Activated CD8-positive, alpha-beta T cell treated with anti-CD3 and anti-CD28 coated beads for 36 hours (primary cell): ENCODE measurements at regions not wholly inside any gene's neighbourhood (a gene's known extent, or its start where the extent isn't known, plus 50 kb on each side); places are given as distances from the start of the nearest gene placed in this dataset.

Source experiments
- ATAC-seq: fragments of 200-7000 bp; cut with Tn5 transposase; one replicate; pipeline ENCODE4 v1.10.0; 2021; ENCODE audit warnings: mild to moderate bottlenecking, moderate library complexity
- CTCF ChIA-PET: fragments of 350-600 bp; sonication (Branson Sonifier 250); formaldehyde crosslinking; loops from one replicate; lab custom pipeline; 2021; ENCODE audit warnings: antibody characterized with exemption; lab: Charles Lee
- POLR2A ChIA-PET: fragments of 350-600 bp; sonication (Branson Sonifier 250); formaldehyde crosslinking; loops from one replicate; lab custom pipeline; 2021; ENCODE audit warnings: antibody characterized with exemption; lab: Charles Lee
- DNase-seq: peaks from one replicate; pipeline ENCODE4 v3.0.0-alpha.2; 2020
- H3K27ac Mint-ChIP-seq: one replicate; pipeline ENCODE4 v1.8.0; 2021; ENCODE audit warnings: mild to moderate bottlenecking, mixed read lengths
- H3K27me3 Mint-ChIP-seq: one replicate; pipeline ENCODE4 v1.8.0; 2021; ENCODE audit warnings: mixed read lengths
- H3K36me3 Mint-ChIP-seq: one replicate; pipeline ENCODE4 v1.8.0; 2021; ENCODE audit warnings: low read depth, mixed read lengths
- H3K4me1 Mint-ChIP-seq: one replicate; pipeline ENCODE4 v1.8.0; 2021; ENCODE audit warnings: low read depth, mixed read lengths
- H3K4me3 Mint-ChIP-seq: one replicate; pipeline ENCODE4 v1.8.0; 2021; ENCODE audit warnings: mild to moderate bottlenecking, moderate library complexity, mixed read lengths
- H3K9me3 Mint-ChIP-seq: one replicate; pipeline ENCODE4 v1.8.0; 2021; ENCODE audit warnings: mixed read lengths
- intact Hi-C: fragments of 100-400 bp; cut with micrococcal nuclease; formaldehyde crosslinking; loops from one replicate; pipeline ENCODE4 v1.10.0; 2022
- TF ChIP-seq, protein P1 (sequence below): fragments of 200-600 bp; IDR thresholded peaks from one replicate; pipeline ENCODE4 v1.8.0; 2022; ENCODE audit warnings: antibody characterized with exemption, mild to moderate bottlenecking

DNA sequence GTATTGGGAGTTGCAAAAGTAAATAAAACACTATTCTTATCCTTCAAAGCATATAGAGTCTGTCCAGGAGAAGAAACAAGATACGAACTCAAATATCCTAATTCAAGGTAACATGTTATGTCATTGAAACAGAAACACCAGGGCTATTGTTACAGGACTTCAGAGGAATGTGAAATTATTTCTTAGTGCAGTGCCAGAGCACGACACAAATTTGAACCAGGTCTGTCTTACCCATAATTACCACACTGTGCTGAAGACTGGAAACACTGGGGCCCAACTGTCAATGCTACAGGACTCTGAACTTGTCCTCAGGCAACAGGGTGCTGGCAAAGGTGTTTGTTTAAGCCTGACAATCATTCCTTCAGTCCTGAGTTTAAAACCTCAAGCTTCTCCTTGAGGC is 633.6 kb upstream of the UBE2E2 start:
- Mint-ChIP-seq H3K4me3 (no peak overlapping the region), H3K36me3 (no peaks in the 10 kb centered on the region), H3K4me1 (no peaks in the 10 kb centered on the region), H3K27ac (no peak overlapping the region), H3K9me3 (no peaks in the 10 kb centered on the region), H3K27me3 (no peaks in the 10 kb centered on the region)
- ChIA-PET CTCF (no interaction called here), POLR2A (no interaction called here)
- ATAC-seq (no peak), DNase-seq (no peak)
- TF ChIP-seq, protein P1, sequence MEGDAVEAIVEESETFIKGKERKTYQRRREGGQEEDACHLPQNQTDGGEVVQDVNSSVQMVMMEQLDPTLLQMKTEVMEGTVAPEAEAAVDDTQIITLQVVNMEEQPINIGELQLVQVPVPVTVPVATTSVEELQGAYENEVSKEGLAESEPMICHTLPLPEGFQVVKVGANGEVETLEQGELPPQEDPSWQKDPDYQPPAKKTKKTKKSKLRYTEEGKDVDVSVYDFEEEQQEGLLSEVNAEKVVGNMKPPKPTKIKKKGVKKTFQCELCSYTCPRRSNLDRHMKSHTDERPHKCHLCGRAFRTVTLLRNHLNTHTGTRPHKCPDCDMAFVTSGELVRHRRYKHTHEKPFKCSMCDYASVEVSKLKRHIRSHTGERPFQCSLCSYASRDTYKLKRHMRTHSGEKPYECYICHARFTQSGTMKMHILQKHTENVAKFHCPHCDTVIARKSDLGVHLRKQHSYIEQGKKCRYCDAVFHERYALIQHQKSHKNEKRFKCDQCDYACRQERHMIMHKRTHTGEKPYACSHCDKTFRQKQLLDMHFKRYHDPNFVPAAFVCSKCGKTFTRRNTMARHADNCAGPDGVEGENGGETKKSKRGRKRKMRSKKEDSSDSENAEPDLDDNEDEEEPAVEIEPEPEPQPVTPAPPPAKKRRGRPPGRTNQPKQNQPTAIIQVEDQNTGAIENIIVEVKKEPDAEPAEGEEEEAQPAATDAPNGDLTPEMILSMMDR: no peak
- intact Hi-C loops: loop anchor here (10.0 kb wide), 1 partner anchor 315 kb away; no protein-coding TSS in a partner anchor

DNA sequence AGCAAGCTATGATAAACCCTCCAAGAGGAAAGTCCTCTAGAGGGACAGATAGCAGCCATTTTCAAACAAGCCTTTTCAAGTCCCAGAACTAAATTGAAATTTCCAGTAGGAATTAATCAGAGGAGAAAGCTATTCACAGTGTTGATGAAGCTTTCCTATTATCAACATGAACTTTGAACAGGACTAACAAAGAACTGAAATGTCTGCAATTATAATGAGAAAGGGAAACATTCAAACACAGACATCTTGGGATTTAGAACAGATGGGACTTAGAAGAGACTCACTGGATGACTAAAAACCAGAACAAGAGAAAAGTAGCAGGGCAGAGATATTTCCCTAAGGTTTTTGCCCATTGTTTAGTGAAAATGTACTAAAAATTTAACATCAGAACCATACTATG is 622.1 kb upstream of the UBE2E2 start:
- no peak overlapping the region for H3K4me3 Mint-ChIP-seq
- POLR2A ChIA-PET: no interaction called here
- CTCF ChIA-PET: no interaction called here
- H3K36me3 Mint-ChIP-seq: no peaks in the 10 kb centered on the region
- no peak overlapping the region for H3K27ac Mint-ChIP-seq
- intact Hi-C loops: no loop called here
- no peaks in the 10 kb centered on the region for H3K9me3 Mint-ChIP-seq
- no peak for DNase-seq
- TF ChIP-seq, protein P1: no peak
- no peak for ATAC-seq
- no peaks in the 10 kb centered on the region for H3K4me1 Mint-ChIP-seq
- no peaks in the 10 kb centered on the region for H3K27me3 Mint-ChIP-seq

DNA sequence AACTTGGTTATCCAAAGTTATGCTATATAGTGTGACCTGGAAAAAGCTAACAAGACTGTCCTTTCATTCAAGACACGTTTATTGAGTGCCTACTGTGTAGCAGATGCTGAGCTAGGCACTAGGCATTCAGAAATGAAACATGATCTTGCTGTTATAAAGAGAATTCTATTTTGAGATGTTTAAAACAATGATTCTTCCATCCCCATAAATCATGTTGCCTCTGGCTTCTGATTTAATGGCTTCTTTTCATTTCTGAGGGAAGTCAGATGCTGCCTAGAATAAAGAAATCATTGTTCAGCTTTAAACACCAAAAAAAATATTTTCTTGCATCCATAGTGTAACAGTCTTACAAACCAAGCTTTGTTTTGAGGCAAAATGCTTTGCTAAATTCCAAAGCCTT is 620.9 kb upstream of the UBE2E2 start:
- intact Hi-C loops: no loop called here
- H3K9me3 Mint-ChIP-seq: no peaks in the 10 kb centered on the region
- H3K27ac Mint-ChIP-seq: no peak overlapping the region
- DNase-seq: no peak
- TF ChIP-seq, protein P1: no peak
- no peaks in the 10 kb centered on the region for H3K27me3 Mint-ChIP-seq
- ATAC-seq: no peak
- no peak overlapping the region for H3K4me3 Mint-ChIP-seq
- ChIA-PET CTCF (no interaction called here), POLR2A (no interaction called here)
- no peaks in the 10 kb centered on the region for H3K36me3 Mint-ChIP-seq
- no peaks in the 10 kb centered on the region for H3K4me1 Mint-ChIP-seq

DNA sequence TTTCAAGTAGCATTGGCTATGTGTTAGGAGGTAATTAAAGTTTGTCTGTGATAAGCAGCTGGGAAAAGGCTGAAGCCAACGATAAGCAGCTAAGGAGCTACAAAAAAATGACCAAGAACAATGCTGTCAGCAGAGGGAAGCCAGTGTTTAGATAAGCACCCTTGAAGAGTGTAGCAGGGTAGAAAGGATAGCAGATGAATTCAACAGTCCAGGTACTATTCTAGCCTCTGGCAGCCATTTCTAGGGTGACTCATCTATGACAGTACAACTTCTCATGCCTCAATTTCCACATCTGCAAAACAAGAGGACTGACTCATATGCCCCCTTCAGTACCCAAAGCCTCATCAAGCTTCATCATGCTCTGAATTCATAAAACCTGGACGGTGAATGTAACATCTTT is 617.6 kb upstream of the UBE2E2 start:
- H3K27me3 Mint-ChIP-seq: no peaks in the 10 kb centered on the region
- TF ChIP-seq, protein P1: no peak
- ATAC-seq: no peak
- intact Hi-C loops: no loop called here
- CTCF ChIA-PET: no interaction called here
- DNase-seq: no peak
- POLR2A ChIA-PET: interaction anchor here (0.6 kb wide), 1 partner anchor 36 kb away, joined by 3 read pairs; no protein-coding TSS in a partner anchor
- H3K27ac Mint-ChIP-seq: no peak overlapping the region
- no peaks in the 10 kb centered on the region for H3K9me3 Mint-ChIP-seq
- H3K36me3 Mint-ChIP-seq: no peaks in the 10 kb centered on the region
- H3K4me1 Mint-ChIP-seq: no peaks in the 10 kb centered on the region
- H3K4me3 Mint-ChIP-seq: no peak overlapping the region

DNA sequence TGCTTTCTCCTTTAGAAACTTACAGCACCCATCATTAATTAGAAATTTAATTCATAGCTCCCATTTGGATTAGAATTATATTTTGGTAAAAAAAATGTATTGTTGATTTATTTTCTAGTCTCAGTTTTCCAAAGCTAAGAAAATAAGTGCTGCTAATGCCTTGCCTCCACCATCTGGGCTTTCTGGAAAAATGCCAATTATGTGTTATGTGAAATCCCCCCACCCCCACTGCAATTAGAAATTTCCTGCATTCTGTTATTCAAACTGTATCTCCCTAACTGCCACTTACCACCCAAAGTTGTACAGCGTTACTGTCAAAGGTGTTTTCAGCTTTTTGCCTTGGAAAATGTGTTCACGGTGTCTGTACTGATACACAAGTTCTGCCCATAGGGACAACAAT is 617.2 kb upstream of the UBE2E2 start:
- Mint-ChIP-seq H3K4me1 (no peaks in the 10 kb centered on the region), H3K27ac (no peak overlapping the region), H3K36me3 (no peaks in the 10 kb centered on the region), H3K27me3 (no peaks in the 10 kb centered on the region), H3K4me3 (no peak overlapping the region), H3K9me3 (no peaks in the 10 kb centered on the region)
- TF ChIP-seq, protein P1: no peak
- ATAC-seq (no peak), DNase-seq (no peak)
- POLR2A ChIA-PET: interaction anchor here (0.6 kb wide), 1 partner anchor 35 kb away, joined by 3 read pairs; no protein-coding TSS in a partner anchor
- CTCF ChIA-PET: no interaction called here
- intact Hi-C loops: no loop called here
